T-helper 1 cell treated with Interleukin-12 subunit alpha and Interleukin-12 subunit beta and Interleukin-4 antibody, amounts not matched to agents 30 μg/mL and 1 μg/mL, for 36 hours (primary cell): ENCODE measurements at regions not wholly inside any gene's neighbourhood (a gene's known extent, or its start where the extent isn't known, plus 50 kb on each side); places are given as distances from the start of the nearest gene placed in this dataset.
"Not testable (repeated sequence)": the region's sequence is repeated elsewhere in the genome, so short reads cannot be mapped to it uniquely, and the experiment has no call there.

Experiments used
- H3K27ac Mint-ChIP-seq: one replicate; pipeline ENCODE4 v1.8.0; 2021; ENCODE audit warnings: mild to moderate bottlenecking, mixed read lengths
- H3K27me3 Mint-ChIP-seq: one replicate; pipeline ENCODE4 v1.8.0; 2021; ENCODE audit warnings: low read depth, mixed read lengths
- H3K36me3 Mint-ChIP-seq: one replicate; pipeline ENCODE4 v1.8.0; 2021; ENCODE audit warnings: low read depth, mixed read lengths
- H3K4me1 Mint-ChIP-seq: one replicate; pipeline ENCODE4 v1.8.0; 2021; ENCODE audit warnings: low read depth, mixed read lengths
- H3K4me3 Mint-ChIP-seq: one replicate; pipeline ENCODE4 v1.8.0; 2021; ENCODE audit warnings: mild to moderate bottlenecking, moderate library complexity, mixed read lengths
- H3K9me3 Mint-ChIP-seq: one replicate; pipeline ENCODE4 v1.8.0; 2021; ENCODE audit warnings: mixed read lengths

GRCh38 chr18:60188958-60189357 lies 183.6 kb downstream of the MC4R start:
- Mint-ChIP-seq H3K4me1 (no peaks in the 10 kb centered on the region), H3K9me3 (no peaks in the 10 kb centered on the region), H3K36me3 (no peaks in the 10 kb centered on the region), H3K27ac (no peak overlapping the region), H3K4me3 (no peak overlapping the region), H3K27me3 (no peaks in the 10 kb centered on the region)

DNA sequence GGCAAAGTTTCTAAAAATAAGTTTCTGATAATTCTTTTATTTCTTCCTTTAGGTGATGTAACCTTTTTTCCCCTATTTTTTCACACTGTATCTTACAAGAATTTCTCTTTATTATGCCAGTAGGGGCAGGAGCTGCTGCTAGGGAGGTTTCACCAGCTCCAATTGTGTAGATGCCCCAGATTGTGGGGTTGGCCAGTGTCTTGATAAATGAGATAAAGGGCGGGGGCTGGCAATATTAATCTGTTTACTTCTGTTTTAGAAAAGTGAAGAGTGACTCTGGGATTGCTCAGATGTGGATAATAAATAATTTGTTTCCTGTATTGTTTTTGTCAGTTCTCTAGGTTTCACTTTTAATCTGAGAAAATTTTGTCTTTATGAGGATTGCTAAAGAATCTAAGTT lies 190.4 kb downstream of the MC4R start:
- no peaks in the 10 kb centered on the region for H3K27me3 Mint-ChIP-seq
- H3K9me3 Mint-ChIP-seq: no peaks in the 10 kb centered on the region
- H3K4me1 Mint-ChIP-seq: no peaks in the 10 kb centered on the region
- no peak overlapping the region for H3K27ac Mint-ChIP-seq
- H3K4me3 Mint-ChIP-seq: no peak overlapping the region
- no peaks in the 10 kb centered on the region for H3K36me3 Mint-ChIP-seq

- Mint-ChIP-seq H3K27me3 (no peaks in the 10 kb centered on the region), H3K4me1 (no peaks in the 10 kb centered on the region), H3K36me3 (no peaks in the 10 kb centered on the region), H3K9me3 (no peaks in the 10 kb centered on the region), H3K27ac (no peak overlapping the region), H3K4me3 (no peak overlapping the region)
These were observed 191.9 kb downstream of the MC4R start for GRCh38 chr18:60180671-60181070.

DNA sequence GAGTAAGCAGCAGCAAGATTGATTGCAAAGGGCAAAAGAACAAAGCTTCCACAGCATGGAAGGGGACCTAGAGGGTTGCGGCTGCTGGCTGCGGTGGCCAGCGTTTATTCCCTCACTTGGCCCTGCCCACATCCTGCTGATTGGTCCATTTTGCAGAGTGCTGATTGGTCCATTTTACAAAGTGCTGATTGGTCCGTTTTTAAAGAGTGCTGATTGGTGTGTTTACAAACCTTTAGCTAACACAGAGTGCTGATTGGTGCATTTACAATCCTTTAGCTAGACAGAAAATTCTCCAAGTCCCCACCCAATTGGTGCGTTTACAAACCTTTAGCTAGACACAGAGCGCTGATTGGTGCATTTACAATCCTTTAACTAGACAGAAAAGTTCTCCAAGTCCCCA lies 194.4 kb downstream of the MC4R start:
- H3K4me1 Mint-ChIP-seq, H3K4me3 Mint-ChIP-seq, H3K36me3 Mint-ChIP-seq, H3K9me3 Mint-ChIP-seq, H3K27me3 Mint-ChIP-seq, H3K27ac Mint-ChIP-seq: not testable (repeated sequence)

- Mint-ChIP-seq H3K36me3 (no peaks in the 10 kb centered on the region), H3K4me3 (no peak overlapping the region), H3K27me3 (no peaks in the 10 kb centered on the region), H3K9me3 (no peaks in the 10 kb centered on the region), H3K4me1 (no peaks in the 10 kb centered on the region), H3K27ac (no peak overlapping the region)
These were observed 196.3 kb downstream of the MC4R start for GRCh38 chr18:60176259-60176658.

DNA sequence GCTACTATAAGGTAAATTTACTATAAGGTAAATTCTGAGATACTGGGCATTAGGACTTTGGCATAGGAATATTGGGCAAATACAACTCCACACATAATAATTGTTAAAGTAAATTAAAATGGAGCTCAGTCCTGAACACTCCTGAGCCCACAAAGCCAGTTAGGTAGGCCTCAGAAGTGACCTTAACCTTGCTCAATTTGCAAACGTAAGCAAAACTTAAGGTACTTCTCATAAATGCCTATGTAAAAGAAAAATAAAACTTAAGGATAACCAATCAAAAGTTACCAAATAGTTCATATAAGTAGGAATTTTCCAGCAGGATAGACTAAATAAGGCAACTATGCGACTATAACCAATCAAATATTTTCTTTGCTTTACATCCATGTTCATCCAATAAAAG lies 197.7 kb downstream of the MC4R start:
- no peak overlapping the region for H3K4me3 Mint-ChIP-seq
- H3K9me3 Mint-ChIP-seq: no peaks in the 10 kb centered on the region
- H3K27ac Mint-ChIP-seq: no peak overlapping the region
- no peaks in the 10 kb centered on the region for H3K4me1 Mint-ChIP-seq
- no peaks in the 10 kb centered on the region for H3K36me3 Mint-ChIP-seq
- no peaks in the 10 kb centered on the region for H3K27me3 Mint-ChIP-seq

- Mint-ChIP-seq H3K36me3 (no peaks in the 10 kb centered on the region), H3K27ac (no peak overlapping the region), H3K4me3 (no peak overlapping the region), H3K4me1 (no peaks in the 10 kb centered on the region), H3K27me3 (no peaks in the 10 kb centered on the region), H3K9me3 (no peaks in the 10 kb centered on the region)
These were observed 200.5 kb downstream of the MC4R start for GRCh38 chr18:60172030-60172429.

- Mint-ChIP-seq H3K36me3 (no peaks in the 10 kb centered on the region), H3K4me3 (no peak overlapping the region), H3K4me1 (no peaks in the 10 kb centered on the region), H3K27ac (no peak overlapping the region), H3K27me3 (no peaks in the 10 kb centered on the region), H3K9me3 (no peaks in the 10 kb centered on the region)
These were observed 209.0 kb downstream of the MC4R start for GRCh38 chr18:60163622-60164021.

DNA sequence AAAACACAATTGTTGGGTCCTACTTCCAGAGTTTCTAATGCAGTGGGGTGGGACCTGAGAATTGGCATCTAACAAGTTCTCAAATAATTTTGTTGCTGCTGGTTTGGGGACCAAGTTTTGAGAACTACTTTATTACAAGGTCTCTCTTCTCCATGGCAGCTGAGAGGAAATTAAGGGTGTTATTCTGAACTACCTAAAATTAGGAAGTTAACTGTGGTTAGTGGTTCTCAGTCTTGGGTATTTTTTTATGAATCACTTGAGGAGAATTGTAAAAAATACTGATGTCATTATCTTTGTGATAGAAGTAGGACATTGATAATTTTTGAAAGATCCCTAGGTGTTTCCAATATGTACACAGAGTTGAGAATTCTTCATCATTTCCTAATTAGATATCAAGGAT lies 210.2 kb downstream of the MC4R start:
- Mint-ChIP-seq H3K4me1 (no peaks in the 10 kb centered on the region), H3K9me3 (no peaks in the 10 kb centered on the region), H3K27me3 (no peaks in the 10 kb centered on the region), H3K4me3 (no peak overlapping the region), H3K36me3 (no peaks in the 10 kb centered on the region), H3K27ac (no peak overlapping the region)

DNA sequence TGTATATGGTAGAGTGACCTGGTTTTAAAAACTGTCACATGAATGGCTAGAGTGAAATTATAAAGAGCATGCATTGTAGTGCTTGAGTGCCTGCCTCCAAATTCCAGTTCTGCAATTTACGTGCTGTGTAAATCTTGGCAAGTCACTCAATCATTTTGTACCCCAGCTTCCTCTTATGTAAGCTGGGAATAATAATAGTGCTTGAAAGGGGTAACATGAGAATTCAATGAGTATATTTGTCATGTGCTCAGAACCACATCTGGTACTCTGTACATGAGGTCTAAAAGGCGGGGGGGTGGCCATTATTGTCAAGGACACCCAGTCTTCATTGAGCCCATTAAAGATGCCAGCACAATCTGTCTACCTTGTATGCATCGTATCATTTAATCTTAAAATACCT lies 214.8 kb downstream of the MC4R start:
- no peaks in the 10 kb centered on the region for H3K36me3 Mint-ChIP-seq
- no peaks in the 10 kb centered on the region for H3K4me1 Mint-ChIP-seq
- no peaks in the 10 kb centered on the region for H3K9me3 Mint-ChIP-seq
- no peak overlapping the region for H3K4me3 Mint-ChIP-seq
- no peaks in the 10 kb centered on the region for H3K27me3 Mint-ChIP-seq
- no peak overlapping the region for H3K27ac Mint-ChIP-seq

- no peak overlapping the region for H3K4me3 Mint-ChIP-seq
- H3K27ac Mint-ChIP-seq: no peak overlapping the region
- H3K9me3 Mint-ChIP-seq: no peaks in the 10 kb centered on the region
- no peaks in the 10 kb centered on the region for H3K36me3 Mint-ChIP-seq
- H3K4me1 Mint-ChIP-seq: no peaks in the 10 kb centered on the region
- H3K27me3 Mint-ChIP-seq: no peaks in the 10 kb centered on the region
These were observed 219.2 kb downstream of the MC4R start for GRCh38 chr18:60153376-60153775.

GRCh38 chr18:60149316-60149715 lies 223.3 kb downstream of the MC4R start:
- Mint-ChIP-seq H3K9me3 (no peaks in the 10 kb centered on the region), H3K36me3 (no peaks in the 10 kb centered on the region), H3K4me1 (no peaks in the 10 kb centered on the region), H3K4me3 (no peak overlapping the region), H3K27me3 (no peaks in the 10 kb centered on the region), H3K27ac (no peak overlapping the region)

DNA sequence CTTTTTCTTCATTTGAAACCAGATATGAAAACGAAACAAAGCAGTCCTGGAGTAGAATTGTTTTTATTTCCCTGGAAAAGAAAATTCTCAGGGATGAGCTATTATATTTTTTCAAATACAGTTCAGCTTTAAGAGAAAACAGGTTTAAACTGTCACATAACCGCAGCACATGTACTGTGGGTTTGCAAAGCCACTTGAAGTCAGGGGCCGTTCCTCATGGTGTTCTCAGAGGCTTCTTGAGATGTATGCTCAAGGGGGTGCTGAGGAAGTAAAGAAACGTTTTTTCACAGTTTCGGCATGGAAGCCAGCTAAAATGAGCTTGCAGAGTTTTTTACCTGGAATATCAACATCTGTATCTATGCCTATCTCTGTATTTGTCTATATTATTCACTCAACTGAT lies 225.3 kb downstream of the MC4R start:
- H3K4me1 Mint-ChIP-seq: no peaks in the 10 kb centered on the region
- no peaks in the 10 kb centered on the region for H3K36me3 Mint-ChIP-seq
- H3K9me3 Mint-ChIP-seq: no peaks in the 10 kb centered on the region
- no peak overlapping the region for H3K4me3 Mint-ChIP-seq
- no peaks in the 10 kb centered on the region for H3K27me3 Mint-ChIP-seq
- H3K27ac Mint-ChIP-seq: no peak overlapping the region

GRCh38 chr18:60146220-60146960 lies 226.2 kb downstream of the MC4R start:
- Mint-ChIP-seq H3K4me3 (no peak overlapping the region), H3K4me1 (no peaks in the 10 kb centered on the region), H3K9me3 (no peaks in the 10 kb centered on the region), H3K36me3 (no peaks in the 10 kb centered on the region), H3K27me3 (no peaks in the 10 kb centered on the region), H3K27ac (no peak overlapping the region)

GRCh38 chr18:60145776-60146175 lies 226.8 kb downstream of the MC4R start:
- Mint-ChIP-seq H3K4me1 (no peaks in the 10 kb centered on the region), H3K27ac (no peak overlapping the region), H3K4me3 (no peak overlapping the region), H3K9me3 (no peaks in the 10 kb centered on the region), H3K36me3 (no peaks in the 10 kb centered on the region), H3K27me3 (no peaks in the 10 kb centered on the region)

- Mint-ChIP-seq H3K9me3 (peaks cover 3% of the 10 kb centered on the region), H3K4me1 (no peaks in the 10 kb centered on the region), H3K4me3 (no peak overlapping the region), H3K27ac (no peak overlapping the region), H3K27me3 (no peaks in the 10 kb centered on the region), H3K36me3 (no peaks in the 10 kb centered on the region)
These were observed 235.0 kb downstream of the PMAIP1 start for GRCh38 chr18:60134806-60135205.
